ENCODE measurements at regions not wholly inside any gene's neighbourhood (a gene's known extent, or its start where the extent isn't known, plus 50 kb on each side); places are given as distances from the start of the nearest gene placed in this dataset.

- no peak for TF ChIP-seq CTCF (conservative IDR thresholded peaks at IDR 0.05; ENCODE audit: low read depth, low read length)
- TF ChIP-seq EZH2 (IDR thresholded peaks at IDR 0.05; ENCODE audit: borderline replicate concordance, low read depth, low read length, poor library complexity, severe bottlenecking): no peak
Observed at GRCh38 chr1:239437822-239438221, 51.5 kb downstream of the CHRM3 start.
